ENCODE measurements at regions not wholly inside any gene's neighbourhood (a gene's known extent, or its start where the extent isn't known, plus 50 kb on each side); places are given as distances from the start of the nearest gene placed in this dataset.
"Not testable (repeated sequence)": the region's sequence is repeated elsewhere in the genome, so short reads cannot be mapped to it uniquely, and the experiment has no call there.

DNA sequence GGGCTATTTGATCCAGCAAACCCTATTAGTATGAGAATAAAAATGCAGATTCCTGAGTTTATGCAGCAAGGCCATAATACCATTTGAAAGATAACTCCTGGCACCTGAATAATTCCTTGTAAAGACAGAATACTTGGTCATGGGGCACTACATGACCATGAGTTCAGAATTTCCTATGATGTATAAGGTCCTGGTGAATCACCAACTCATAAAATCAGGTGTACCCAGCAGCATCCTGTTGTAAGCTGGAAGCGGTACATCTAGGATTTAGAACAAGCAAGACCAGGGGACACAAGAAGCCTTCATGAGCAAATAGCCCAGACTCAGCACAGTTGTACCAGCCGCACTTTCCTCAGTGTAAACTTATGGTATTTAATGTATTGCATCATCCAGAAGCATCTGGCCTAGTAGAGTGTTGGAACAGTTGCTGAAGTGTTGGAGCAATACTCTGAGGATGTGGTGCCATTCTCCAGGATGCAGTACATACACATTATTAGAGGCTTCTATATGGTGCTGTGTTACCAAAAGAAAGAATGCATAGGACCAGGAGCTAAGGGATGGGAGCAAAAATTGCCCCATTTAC lies 233.4 kb downstream of the SQOR start:
- no peak for DNase-seq (ENCODE audit: low read depth, low spot score)

DNA sequence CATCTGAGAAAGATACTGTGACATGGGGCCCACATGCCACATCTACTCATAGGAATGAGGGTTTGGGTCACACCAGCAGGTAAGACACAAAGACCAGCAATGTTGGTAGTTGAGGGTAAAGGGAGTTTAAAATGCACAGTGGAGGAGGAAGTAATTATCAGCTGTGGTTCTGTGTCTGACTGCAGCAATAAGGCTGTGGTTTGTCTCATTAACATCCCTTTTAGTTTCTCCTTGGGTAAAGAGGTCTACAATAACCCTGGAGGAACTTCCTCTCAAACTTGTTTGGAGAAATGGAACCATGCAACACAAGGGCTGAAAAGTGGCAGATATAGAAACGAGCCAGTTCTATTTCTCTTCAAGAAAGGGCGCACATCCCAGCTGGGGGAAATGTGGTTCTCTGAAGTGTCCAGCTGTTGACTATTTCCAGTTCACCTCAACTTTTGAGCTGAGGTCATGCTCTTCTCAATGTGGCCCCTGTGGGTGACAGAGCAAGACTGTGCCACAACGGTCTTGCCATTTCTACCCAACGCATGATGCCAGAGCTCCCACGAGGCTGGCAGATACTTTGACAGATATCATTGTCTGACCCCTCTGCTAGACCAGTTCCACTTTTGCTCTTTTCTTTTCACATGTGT lies 234.3 kb downstream of the SQOR start:
- DNase-seq (ENCODE audit: low read depth, low spot score) = no peak

DNA sequence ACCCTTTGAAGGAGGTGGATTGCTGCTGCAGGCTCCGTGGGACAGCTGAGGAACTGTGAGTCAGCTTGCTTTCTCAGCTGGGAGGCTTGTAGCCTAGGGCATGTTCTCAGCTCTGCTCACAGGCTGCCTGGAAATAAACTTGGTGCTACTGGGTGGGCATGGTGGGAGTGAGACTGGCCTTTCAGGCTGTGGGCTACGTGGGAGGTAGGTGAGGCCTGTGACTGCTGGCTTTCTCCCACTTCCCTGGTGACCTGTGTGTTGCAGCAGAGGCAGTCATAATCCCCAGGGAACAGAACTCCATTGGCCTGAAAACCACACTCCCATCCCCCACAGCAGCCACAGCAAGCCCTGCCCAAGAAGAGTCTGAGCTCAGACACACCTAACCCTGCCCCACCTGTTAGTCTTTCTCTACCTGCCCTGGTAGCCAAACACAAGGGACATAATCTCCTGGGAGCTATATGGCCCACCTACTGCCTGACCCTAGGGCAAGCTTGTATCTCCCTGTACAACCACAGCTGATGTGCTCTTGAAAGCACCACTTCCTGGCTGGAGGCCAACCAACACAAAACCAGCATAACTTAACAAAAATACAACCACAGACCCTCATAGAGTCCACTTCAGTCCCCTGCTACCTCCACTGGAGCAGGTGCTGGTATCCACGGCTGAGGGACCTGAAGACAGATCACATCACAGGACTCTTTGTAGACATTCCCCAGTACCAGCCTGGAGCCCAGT lies 236.5 kb downstream of the SQOR start:
- peak; percentile 42 for DNase-seq (ENCODE audit: low read depth, low spot score)

DNA sequence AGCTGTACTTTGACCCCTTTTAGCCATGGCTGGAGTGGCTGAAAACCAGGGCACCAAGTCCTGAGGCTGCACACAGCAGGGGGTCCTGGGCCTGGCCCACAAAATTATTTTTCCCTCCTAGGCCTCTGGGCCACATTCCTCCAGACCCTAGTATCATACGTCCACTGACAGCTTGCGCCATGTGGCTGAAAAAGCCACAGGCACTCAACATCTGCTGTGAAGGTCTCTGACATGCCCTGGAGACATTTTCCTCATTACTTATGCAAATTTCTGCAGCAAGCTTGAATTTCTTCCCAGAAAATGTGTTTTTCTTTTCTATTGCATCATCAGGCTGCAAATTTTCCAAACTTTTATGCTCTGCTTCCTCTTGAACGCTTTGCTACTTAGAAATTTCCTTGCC lies 239.0 kb downstream of the SQOR start:
- no peak for DNase-seq (ENCODE audit: low read depth, low spot score)

DNA sequence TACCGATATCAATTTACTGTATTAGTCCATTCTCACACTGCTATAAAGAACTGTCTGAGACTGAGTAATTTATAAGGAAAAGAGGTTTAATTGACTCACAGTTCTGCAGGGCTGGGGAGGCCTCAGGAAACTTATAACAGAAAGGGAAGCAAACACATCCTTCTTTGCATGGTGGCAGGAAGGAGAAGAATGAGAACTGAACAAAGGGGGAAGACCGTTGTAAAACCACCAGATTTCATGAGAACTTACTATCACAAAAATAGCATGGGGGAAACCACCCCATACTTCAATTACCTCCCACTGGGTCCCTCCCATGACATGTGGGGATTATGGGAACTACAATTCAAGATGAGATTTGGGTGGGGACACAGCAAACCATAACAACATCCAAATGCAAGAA lies 239.7 kb downstream of the SQOR start:
- not testable (repeated sequence) for DNase-seq (ENCODE audit: low read depth, low spot score)

DNA sequence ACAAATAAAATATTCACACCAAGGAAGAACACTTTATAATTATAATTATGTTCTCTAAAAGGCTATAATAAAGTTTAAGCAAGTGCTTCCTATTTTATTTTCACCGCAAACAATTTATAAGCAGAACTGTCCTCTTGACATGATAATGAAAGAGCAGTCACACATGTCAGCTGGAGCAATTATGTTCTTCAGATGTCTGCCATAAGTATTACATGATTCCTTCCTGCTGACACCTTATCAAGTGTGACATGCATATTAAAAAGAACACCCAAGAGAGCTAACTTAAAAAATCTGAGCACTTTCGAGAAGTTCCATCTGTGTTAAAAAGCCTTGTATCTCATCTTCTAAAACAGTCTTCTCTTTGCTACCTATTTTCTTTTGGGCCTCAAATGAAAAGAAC lies 249.5 kb downstream of the SQOR start:
- no peak for DNase-seq (ENCODE audit: low read depth, low spot score)

DNA sequence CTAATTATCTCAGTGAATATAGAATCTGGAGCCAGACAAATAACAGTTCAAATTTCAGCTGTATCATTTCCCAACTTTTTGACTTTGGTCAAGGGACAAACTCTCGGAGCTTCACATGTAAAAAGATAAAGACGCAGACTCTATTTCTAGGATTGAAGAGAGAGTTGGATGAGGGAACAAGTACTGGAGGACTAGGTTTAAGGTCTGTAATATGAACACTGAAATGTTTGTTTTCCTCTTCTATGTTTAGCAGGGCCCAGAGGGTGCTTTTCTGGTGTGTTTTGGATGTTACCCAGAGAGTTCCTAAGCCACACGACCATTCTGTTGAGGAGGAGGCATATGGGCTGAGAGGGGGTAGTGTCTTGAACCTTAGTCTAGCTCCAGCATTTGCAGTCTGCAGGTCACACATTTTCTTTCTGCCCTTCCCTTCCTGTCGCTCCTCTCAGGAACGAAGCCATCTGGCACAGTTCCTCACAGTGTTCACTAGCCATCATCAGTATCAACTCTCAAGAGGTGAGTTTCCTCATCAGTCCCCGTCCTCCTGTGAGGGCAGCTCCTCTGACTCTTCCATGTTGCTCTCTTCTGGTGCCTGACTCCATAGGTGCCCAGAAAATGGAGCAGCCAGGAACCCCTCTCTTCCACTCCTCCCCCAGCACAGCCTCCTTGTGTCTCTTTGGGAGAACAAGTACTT lies 250.1 kb downstream of the SQOR start:
- no peak for DNase-seq (ENCODE audit: low read depth, low spot score)

DNA sequence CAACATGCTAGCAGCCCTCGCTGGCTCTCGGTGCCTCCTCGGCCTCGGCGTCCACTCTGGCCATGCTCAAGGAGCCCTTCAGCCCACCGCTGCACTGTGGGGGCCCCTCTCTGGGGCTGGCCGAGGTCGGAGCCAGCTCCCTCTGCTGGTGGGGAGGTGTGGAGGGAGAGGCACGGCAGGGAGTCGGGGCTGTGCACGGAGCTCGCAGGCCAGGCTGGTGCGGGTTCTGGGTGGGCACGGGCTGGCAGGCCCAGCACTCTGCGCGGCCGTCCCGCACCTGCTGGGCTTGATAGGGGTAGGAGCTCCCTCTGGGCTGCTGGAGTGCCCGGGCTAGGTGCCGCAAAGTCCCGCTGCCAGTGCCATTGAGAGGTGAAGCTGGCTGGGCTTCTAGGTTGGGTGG lies 251.0 kb downstream of the SQOR start:
- no peak for DNase-seq (ENCODE audit: low read depth, low spot score)

DNA sequence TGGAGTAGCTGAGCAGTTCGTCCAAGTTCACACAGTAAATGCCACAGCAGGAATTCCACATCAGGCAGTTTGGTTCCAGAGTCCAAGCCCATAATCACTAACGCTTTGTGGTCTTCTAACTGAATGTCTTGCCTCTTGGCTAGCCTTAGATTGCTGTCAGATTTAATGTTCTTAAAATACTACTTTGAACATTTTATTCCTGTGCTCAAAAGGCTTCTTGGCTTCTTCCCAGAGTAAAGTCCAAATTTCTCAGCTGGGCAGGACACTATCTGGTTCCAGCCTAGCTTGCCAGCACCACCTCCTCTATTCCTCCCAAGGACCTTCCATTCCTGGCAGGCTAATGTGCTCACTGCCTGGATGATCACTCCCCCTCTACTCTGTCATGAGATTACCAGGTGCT lies 256.9 kb downstream of the SQOR start:
- DNase-seq (ENCODE audit: low read depth, low spot score) = no peak

DNA sequence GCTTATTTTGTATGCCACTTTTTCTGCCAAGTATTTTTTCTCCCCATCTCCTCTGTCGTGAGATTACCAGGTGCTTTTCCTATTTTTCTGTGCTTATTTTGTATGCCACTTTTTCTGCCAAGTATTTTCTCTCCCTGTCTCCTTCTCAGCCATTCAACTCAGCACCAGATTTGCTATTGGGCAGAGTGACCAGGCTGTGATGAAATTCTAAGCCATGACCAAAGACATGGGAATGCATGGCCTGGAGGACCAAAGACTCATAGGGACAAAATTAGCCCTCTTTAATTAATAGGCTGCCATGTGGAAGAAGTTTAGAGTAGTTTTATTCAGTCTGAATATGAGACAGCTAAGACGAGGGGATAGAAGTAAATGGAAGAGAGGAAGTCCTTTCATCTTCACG lies 257.4 kb downstream of the SQOR start:
- DNase-seq (ENCODE audit: low read depth, low spot score) = no peak

DNA sequence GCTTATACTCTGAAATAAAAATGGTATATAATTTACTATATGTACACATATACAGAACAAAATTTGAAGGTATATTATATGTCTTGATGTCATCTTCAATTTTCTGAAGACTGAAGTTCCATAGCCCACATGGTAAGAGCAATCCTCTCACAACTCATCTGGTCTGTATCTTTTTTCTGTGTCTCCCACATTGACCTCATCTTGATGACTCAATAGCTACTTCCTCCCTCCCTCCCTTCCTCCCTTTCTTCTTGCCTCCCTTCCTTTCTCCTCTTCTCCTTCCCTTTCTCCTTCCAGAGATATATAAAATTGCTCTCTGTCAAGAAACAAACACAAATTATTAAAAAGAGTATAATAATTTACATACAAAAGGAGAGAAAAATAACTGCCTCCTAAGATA lies 268.5 kb downstream of the SQOR start:
- DNase-seq (ENCODE audit: low read depth, low spot score) = no peak

DNA sequence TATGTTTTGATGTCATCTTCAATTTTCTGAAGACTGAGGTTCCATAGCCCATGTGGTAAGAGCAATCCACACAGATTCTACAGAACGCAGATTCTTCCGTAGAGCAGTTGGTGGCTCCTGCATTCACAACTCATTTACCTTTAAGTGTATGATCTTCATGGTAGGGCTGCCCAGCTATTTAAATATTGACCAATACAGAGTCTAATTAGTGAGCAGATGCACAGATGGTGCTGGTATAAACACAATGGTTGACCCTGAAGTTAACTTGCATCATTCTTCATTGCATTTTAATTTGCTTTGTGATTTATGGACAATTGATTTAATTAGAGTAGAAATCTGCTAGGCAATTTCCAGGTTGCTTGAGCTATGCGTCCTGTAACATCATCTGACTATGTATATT lies 269.2 kb downstream of the SQOR start:
- no peak for DNase-seq (ENCODE audit: low read depth, low spot score)

DNA sequence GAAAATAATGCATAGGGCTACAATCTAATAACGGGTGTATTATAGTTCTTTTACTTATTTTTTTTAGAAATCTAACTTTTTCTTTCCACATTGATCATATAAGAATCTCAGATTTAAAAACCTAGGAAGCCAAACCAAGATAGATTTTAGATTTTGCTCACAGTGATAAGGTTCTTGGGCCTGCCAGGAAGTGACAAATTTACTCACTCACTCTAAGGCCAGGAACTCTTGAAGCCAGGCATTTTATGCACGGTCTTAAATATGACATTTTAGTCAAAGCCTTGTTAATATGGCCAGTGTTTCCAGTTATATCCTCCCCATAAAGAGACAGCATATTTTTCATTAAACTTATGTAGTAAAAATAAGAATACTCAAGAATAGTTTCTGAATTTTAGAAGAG lies 271.4 kb downstream of the SQOR start:
- no peak for DNase-seq (ENCODE audit: low read depth, low spot score)

DNA sequence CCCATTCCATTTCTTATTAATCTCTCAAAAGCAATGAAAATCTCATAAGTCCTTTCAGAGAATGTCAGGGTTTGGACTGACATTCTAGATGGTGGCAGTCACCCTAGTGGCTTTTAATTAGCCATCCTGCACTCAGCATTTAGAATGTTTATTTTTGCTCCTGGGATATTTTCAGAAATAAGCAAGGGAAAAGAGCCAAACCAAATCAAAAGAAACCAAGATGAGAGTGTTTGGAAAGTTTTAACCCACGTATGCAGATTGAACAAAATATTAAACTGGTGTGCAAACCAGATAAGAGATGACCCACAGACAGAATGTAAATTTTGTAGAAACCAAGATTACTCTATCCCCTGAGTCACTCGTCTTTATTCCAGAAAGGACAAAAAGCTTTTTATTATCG lies 275.8 kb downstream of the SQOR start:
- DNase-seq (ENCODE audit: low read depth, low spot score) = no peak

DNA sequence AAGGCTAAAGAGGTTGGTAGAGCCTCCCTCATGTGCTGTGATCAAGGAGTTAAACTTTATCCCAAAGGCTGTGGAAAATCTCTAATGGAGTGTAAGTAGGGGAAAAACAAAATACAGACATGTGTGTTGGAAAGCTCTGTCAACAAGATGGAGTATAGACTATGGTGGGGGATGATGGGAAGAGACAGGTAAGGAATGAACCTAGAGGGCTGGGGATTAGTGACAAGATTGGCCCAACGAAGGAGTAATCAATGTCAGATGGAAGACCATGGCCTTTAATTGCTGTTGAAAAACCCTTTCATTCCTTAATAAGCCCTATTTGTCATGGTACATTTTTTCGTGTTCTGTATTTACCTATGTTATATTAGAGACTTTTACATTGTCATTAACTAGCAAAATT lies 278.6 kb downstream of the SQOR start:
- no peak for DNase-seq (ENCODE audit: low read depth, low spot score)

DNA sequence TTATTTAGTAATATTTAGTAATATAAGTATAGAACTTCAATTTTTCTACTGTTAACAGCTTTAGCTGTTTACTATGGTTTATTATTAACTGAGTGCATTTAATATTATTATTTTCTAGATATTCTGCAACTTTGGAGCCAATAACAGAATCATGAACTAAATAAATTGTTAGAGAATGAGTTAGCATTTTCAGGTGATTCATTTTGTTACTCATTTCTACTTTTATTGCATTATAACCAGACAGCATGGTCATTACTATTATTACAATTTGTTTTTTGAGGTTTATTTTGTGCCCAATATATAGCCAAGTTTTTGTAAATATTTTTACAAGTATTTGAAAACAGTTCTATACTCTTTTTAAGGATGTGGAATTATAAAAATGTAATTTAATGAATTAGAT lies 279.6 kb downstream of the SQOR start:
- no peak for DNase-seq (ENCODE audit: low read depth, low spot score)

DNA sequence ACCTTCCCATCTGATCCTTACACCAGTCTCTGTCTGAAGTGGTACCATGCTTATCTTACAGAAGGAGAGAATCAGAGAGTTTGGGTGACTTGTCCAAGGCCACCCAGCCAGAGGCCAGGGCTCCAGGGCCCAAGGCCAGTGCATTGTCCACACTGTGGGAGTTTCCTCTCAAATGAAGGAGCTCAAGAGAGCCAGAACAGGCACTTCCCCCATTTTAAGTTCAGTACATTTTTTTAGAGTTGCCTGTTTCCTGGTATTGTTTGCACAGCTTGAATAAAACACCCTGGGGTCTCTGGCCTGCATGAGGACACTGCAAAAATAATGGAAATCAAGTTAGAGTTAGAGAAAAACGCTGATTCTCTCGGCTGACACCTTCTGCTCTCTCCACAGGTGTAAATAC lies 284.0 kb downstream of the SQOR start:
- DNase-seq (ENCODE audit: low read depth, low spot score) = no peak

DNA sequence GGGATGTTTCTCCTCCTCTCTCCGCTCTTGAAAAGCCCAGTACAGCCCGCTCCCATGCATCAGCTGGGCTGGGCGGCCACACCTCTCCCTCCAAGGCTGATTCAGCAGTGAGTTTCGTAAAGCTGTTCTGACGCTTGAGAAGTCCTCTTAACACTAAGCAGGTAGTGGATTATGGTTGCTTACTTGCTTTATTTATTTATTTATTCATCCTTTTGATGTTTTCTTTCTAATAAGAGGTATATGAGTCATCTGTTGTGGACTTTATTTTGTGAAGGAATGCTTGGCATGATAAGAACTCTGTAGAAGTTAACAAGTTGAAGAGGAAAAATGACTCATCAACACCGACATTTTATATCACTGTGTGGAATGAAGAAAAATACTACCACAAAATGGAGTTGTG lies 285.0 kb downstream of the SQOR start:
- DNase-seq (ENCODE audit: low read depth, low spot score) = peak; percentile 8

DNA sequence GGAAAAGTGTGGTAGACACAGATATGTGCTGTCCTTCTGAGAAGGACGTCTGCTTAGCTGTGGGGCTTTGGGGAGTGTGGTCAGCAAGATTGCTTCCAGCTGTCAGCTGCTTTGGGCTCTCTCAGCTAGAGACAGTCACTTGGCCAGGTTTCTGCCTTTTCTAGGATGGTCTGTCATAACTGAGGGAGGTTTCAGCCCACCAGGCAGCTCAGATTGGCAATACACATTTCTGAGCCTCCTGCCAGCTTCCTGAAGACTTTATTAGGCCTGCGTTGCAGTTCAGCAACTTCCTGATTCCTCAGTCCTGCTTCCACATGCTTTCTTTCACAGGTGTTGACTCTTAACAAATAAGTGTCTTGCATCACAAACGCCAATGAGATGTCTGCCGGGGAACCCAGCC lies 286.5 kb downstream of the SQOR start:
- no peak for DNase-seq (ENCODE audit: low read depth, low spot score)

DNA sequence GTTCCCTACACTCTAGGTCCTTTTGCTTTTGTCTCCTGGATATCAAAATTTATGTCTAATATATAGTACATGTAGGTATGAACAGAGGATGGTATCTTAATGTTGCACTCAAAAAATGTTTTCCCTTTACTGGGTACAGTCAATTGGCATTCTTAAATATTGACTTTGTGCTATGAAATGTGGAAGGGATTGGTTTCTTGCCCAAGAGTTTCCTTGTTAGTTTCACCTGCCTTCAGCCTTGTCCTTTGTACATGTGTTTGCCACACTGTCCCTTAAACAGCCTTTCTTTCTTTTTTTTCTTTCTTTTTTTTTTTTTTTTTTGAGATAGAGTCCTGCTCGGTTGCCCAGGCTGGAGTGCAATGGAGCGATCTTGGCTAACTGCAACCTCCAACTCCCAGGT lies 287.1 kb downstream of the SQOR start:
- no peak for DNase-seq (ENCODE audit: low read depth, low spot score)

DNA sequence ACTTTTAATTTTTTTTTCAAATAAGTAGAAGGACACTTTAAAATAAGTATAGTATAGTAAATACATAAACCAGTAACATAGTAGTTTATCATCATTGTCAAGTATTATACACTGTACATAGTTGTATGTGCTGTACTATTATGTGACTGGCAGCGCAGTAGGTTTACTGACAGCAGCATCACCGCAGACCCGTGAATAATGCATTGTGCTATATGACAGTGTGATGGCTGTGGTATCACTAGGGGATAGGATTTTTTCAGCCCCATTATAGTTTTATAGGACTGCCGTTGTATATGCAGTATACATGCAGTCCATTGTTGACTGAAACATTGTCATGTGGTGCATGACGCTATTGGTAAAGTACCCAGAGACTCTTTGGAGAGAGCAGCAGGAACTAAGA lies 306.5 kb downstream of the SQOR start:
- no peak for DNase-seq (ENCODE audit: low read depth, low spot score)

DNA sequence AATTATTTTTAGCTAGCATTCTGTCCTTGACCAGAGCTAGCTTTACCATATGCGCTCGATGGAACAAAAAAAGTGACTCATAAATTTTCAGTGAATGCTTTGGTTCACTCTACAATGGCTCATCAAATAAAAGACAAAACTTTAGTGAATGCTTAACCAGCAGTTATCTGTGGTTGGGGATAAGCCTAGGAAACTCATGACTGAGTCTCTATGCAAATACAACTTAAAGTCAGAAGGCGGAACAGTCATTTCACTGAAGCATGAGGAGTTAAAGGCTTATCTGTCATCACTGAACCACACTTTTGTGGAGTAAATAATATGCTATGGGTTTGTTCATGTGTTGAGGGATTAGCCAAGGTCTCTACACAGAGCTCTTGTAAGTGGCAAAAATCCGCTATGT lies 308.4 kb downstream of the SQOR start:
- DNase-seq (ENCODE audit: low read depth, low spot score) = no peak

DNA sequence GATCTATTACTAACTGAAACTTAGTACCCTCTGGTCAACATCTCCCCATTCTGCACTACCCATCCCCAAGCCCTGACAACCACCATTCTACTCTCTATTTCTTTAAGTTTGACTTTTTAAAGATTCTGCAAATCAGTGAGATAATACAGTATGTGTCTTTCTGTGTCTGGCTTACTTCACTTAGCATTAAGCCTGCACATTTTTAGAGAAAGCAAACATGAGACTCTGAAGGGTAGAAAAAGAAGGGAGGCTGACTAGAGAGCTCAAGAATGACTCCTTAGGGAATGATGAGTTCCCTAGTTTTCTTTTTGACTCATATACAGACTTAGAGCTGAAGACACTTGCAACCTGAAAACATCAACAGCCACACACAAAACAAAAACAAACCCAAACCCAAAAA lies 311.3 kb downstream of the SQOR start:
- no peak for DNase-seq (ENCODE audit: low read depth, low spot score)

Measured in ELF-1 (cell line).